Activated CD8-positive, alpha-beta memory T cell treated with anti-CD3 and anti-CD28 coated beads, Interleukin-2, amount 50 U/mL, for 48 hours (primary cell): ENCODE measurements at regions not wholly inside any gene's neighbourhood (a gene's known extent, or its start where the extent isn't known, plus 50 kb on each side); places are given as distances from the start of the nearest gene placed in this dataset.

ENCODE experiments used
- DNase-seq: peaks from one replicate; pipeline ENCODE4 v3.0.0-alpha.2; 2020

DNA sequence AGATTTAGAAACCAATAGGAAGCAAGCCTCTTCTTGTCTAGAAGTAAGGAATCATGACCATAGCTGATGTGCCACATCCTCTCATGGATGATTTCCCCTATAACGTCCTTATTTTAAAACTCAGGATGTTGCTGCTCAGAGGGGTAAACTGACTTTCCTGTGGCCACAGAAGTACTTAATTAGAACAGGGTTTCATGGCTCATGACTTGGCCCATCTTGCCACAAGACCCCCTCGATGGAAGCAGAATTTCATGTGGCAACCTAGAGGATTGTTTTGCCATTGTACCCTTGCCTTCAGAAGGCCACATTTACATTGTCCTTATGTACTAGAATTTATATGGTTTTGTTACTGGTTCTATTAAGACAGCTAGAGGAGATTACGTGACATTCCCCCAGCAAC lies 173.5 kb upstream of the PELI2 start:
- no peak for DNase-seq

DNA sequence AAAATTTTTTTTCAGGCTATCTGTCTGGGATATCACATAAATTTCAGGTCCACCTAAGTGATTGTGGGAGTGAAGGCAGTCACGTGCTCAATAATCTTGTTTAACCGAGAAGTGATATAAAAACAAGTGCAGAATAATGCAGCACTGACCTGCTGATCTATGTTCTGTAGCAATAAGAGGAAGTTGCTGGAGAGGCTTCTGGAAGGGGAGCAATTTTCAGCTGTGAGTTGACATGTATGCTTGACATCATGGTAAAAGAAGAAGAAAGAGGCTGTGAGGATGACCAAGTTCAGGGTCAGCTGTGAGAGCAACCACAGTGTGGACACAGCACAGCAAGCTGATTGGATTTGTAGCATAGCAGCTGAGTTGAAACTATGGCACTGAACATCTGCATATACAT lies 172.0 kb upstream of the PELI2 start:
- no peak for DNase-seq

DNA sequence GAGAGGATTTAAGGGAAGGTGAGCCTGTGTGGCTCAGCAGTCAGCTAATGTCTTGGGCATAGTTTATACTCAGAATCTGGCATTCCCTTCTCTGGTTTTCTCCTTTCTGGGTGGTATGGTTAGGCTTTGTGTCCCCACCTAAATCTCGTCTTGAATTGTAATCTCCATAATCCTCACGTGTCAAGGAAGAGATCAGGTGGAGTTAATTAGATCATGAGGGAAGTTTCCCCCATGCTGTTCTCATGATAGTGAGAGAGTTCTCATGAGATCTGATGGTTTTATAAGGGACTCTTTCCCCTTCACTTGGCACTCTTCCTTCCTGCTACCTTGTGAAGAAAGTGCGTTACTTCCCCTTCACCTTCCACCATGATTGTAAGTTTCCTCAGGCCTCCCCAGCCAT lies 169.8 kb upstream of the PELI2 start:
- DNase-seq = no peak

DNA sequence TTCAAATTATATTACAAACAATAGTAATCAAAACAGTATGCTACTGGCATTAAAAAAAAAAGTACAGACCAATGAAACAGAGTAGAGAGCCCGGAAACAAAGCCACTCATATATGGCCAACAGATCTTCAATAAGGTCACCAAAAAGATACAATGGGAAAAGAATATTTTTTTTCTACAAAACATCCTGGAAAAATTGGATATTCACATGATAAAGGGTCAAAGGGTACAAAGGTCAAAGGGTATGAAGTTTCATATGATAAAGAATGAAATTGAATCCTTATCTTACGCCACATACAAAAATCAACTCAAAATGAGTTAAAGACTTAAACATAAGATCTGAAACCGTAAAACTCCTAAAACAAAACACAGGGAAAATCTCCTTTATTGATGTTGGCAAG lies 168.5 kb upstream of the PELI2 start:
- no peak for DNase-seq

DNA sequence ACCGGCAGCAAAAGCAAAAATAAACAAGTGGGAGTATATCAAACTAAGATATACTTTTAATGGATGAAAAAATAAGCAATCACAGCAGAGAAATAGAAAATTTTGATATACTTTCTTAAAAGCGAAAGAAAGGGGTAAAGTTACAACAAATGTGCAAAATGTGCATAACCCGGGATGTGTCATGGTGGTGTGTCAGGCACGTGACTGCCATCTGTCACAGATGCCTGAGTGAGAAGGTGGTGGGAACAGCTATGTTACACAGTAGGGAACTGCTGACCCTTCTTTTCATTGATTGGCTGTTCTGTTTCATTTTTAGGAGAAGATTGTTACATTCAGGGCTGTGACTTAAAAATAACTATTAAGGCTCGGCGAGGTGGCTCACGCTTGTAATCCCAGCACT lies 168.1 kb upstream of the PELI2 start:
- DNase-seq = no peak

DNA sequence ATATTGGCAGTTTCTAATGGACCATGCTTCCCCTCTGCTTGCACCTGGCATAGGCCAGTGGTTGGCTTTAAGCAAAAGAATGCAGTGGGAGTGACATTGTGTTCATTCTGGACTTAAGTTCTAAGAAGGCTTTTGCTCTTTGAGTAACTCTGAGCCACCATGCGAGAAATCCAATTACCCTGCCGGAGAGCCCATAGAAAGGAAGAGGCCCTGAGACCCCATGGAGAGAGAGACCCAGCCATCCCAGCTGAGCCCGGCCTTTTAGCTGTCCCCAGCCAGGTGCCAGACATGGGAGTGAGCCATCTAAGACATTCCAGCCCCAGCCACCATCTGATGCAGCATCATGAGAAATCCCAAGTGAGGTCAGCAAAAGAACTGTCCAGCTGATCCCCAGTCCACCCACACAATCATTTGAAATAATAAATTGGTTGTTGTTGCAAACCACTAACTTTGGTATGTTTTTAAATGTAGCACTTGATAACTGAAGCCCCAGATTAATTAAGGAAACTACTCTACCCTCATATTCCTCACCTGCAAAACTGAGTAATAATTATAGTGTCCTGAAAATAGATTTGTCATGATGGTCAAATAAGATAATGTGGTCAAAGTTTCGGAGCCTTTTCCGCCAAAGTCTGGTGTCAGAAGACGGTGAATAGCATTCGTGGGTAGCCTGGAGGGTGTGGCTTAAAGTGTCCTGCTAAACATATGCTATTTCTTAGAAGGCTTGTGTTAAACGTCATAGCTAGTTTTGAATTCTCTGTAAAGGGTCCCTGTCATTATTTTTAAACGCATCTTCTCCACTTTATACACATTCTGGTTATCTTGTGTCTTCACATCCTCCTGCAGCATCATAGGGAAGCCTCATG lies 166.6 kb upstream of the PELI2 start:
- DNase-seq = no peak

DNA sequence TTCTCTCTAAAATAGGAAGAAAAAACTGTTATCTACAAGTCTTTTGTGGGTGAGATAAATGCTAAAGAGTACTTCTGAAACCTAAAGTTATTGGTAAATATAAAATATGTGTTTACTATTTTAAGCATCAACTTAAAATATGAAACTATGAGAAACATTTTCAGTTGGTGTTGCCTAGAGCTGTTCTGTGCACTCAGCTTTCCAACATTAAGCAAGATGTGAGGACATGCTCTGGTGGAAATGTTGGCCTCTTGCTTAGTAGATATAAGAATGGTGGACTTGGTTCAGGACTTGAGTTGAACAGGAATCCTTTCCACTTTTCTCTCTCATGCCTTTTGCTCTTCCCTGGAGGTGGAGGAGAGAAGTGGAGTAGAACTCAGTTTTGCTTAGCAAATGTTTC lies 164.1 kb upstream of the PELI2 start:
- DNase-seq = no peak

DNA sequence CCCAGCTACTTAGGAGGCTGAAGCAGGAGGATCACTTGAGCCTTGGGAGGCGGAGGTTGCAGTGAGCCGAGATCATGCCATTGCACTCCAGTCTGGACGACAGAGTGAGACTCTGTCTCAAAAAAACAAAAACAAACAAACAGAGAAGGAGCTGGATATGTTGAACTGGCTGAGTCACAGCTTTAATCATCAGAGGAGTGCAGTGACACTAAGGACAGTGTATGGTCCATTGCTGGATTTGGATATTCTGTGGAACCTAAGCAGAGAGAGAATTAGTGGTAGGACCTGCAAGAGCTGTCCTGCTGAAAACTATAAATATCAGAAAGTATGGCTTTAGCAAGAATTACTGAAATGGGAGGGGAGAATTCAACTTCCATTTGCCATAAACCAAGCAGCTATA lies 163.0 kb upstream of the PELI2 start:
- no peak for DNase-seq

DNA sequence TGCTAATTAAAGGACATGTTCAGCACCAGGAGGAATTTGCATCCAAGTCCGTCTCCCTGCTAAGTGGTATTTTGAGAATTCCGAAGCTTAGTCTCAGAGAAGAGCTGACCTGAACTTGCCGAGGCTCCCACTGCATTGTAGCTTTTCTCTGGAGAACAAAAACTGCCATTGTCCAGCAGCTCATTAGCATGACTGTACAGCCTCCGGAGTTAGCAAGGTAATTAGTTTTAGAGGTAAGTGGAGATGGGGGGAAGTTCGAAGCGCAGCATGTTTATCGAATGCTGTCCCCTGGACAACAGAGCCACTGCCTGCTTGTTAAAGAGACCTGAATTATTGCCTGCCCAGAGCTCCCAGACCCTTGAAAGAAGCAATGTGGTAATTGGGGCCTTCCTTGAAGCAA lies 160.3 kb upstream of the PELI2 start:
- DNase-seq = no peak

DNA sequence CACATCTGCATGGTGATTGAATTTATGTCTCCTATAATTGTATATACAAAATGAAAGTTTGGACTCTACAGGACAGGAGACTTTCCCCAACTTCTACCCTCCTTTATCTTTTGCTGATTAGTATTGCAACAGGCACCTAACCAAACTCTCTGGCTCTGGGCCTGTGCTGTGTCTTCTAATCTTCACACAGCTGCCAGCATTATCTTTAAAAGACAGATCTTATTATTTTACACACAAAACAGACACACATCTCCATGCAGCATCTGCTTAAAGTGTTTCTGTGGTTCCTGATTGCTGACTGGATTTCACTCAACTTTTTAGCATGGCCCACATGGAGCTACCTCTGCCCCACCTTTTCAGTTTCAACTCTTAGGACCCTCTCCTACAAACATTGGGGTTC lies 154.9 kb upstream of the PELI2 start:
- no peak for DNase-seq

DNA sequence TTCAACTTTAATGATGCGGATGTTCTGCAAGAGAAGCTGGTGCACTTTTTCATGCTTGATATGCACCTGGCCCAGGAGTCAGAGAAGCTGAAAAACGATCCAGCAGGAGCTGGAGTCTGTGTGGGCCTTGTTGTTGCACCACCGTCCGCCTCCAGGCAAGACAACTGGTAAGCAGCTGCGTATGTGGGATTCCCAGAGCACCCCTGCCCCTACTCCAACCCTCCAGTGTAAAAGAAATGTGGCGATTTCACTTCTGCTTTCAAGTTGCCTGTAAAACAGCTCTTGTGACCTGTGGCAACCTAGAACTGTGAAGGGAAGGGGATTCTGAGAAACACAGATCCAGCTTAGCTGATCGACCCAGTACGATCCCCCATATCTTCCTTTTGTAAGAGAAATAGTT lies 154.1 kb upstream of the PELI2 start:
- DNase-seq = no peak

DNA sequence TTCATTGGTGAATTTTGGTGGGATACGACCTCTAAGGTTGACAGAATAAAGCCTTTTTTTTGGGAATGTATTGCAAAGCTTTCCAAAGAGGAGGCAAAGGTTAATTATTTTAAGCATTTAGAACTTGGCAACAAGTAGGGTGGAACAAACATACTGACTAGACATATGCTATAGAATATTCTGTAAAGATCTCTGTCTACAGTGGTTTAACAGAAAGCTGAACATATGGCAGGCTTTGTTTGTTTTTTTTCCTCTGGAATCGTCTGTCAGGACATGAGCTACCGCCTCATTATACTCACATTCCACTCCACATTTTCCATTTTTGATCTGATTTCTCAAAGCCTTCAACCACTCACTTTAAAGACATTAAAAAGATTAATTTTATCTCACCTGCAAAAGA lies 153.4 kb upstream of the PELI2 start:
- DNase-seq = no peak

DNA sequence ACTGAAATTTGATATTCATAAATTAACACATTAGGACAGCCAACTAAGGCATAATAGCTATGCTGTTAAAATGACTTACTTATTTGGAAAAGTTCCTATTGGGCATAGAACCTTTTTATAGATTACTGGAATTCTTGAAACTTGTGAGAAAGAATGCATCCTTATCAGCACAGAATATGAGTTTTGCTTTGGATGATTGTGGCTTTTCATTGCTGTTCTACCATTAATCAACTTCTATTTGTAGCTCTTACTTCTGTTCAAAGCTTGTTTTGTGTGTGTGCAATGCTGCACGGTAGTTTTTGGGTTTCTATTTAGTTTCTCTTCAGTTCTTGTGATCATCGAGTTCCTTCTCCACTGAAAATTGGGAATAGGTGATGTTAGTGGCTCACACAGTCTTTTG lies 152.4 kb upstream of the PELI2 start:
- DNase-seq = no peak

DNA sequence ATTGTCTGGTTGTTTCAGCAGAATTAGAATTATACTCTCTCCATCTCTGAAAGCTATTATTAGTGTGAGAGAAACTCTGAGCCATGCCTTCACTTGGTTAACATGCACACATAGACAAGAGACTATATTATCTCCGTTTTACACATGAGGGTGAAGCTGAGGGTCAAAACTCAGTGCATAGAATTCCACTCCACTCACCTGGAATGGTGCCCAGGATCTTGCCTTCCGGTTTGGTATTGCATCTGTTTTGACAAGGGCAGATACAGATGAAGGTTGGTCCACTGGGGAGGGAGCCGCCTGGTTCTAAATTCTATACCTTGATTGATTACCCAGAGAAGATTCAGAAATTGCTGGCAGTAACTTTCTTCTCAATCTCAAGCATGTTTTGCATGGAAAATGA lies 149.5 kb upstream of the PELI2 start:
- no peak for DNase-seq

DNA sequence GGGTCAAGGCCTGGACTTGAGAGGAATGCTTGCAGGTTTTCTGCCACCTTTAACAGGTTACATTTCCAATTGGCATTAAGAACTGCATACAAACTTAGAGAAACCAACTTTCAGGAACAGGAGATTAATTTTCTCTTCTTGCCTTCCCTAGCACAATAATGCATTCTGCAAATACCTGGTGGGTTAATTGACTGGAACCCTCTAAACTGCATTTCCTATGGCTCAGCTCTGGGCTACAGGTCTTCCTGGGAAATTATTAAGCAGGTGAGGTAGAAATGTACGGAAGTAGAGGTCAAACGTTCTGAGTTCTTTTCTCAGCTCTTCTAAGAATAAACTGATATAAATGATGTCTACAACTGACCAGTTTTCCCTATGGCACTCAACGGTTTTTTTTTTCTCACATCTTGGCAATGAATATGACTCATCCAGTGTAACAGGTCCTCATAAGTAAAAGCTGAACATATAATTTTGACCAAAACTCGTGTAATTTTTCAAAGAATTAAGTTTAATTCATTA lies 144.9 kb upstream of the PELI2 start:
- DNase-seq = no peak

DNA sequence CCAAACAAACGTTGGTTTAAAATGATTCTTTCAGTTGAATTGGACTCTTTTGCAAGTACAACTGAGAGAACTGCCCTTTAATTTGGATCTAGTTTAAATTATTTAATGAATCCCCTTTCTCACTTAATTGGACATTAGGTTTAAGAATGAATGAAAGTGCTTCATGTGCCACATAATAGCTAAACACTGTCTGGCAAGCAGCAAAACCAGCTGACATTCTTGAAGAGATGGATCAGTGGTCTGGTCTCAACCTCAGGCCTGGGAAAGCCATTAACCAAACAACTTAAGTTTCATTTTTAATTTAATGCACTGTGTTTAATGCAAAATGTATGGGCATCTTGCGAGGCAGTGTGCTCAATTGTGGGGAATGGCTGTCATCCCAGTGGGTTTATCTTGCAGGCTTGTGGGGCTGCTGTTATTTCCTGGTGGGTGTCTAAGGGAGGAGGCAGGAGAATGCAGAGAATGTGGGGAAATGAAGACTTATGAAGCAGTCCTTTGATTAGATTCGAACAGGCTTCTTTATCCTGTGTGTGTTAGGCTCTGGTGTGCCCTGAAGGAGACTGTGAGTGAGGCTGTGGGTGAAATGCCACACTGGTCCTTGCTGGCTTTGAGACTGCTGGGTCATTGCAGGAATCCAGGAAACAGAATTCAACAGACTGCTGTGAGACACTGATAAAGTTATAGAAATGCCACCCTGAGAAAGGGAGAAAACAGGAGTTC lies 144.1 kb upstream of the PELI2 start:
- no peak for DNase-seq

DNA sequence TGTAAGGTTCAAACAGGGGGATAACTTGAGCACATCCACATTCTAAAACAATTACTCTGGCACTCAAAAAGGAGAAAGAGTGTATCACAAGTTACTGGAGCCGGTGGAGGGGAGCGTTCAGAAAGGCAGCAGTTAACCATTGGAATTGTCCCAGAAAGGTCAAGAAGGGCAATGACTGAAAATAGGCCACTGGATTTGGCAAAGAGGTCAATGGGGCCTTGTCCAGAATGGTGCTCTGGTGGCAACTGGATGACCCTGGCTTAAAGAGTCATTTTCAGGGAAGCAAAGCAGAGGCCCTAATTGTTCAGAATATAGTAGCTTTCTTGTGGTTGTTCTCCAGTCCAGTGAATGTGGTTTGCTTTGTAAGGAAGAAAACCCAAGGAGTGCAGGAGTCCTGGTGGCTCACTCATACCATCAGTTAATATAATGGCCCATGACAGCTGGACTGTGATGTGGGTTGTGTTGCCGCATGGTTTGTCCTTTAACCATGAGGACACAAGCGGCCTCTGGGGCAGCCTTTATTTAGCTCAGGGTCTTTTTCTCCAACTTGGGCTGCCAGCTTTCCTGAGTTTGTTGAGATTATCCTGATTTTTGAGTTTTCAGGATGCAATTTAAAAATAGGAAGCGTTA lies 142.8 kb upstream of the PELI2 start:
- no peak for DNase-seq

DNA sequence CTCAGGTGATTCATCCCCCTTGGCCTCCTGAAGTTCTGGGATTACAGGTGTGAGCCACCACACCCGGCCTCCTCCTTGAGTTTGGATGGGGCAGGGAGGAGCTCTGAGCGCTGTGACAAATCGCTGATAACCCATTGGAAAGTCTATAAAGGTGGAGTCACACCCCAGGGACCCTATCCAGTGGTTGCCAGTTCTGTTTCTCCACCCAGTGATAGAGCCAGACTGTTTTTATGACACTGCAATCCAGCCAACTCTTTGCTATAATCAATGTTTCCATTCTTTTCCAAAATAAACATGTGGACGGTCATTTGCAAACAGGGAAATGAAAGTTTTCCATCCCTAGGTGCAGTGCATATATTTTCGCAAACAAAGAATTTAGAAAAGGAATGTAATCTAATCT lies 142.0 kb upstream of the PELI2 start:
- no peak for DNase-seq

DNA sequence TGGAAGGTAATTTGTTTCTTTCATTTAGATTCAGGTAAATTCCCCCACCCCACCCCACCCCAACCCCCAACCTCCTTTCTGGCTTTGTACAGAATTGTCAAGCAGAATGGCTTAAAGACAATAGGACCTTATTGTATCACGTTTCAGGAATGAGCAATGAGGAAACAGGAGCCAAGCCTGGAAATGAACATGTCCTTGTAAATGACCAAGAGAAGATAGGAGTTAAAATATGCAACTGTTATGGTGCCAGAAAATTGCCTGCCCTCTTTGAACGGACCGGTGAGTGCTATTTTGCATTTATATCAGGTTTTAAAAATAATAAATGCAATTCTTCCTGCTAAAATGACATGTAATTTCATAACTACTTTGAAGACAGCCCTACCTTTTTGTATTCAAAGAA lies 141.6 kb upstream of the PELI2 start:
- DNase-seq = no peak

DNA sequence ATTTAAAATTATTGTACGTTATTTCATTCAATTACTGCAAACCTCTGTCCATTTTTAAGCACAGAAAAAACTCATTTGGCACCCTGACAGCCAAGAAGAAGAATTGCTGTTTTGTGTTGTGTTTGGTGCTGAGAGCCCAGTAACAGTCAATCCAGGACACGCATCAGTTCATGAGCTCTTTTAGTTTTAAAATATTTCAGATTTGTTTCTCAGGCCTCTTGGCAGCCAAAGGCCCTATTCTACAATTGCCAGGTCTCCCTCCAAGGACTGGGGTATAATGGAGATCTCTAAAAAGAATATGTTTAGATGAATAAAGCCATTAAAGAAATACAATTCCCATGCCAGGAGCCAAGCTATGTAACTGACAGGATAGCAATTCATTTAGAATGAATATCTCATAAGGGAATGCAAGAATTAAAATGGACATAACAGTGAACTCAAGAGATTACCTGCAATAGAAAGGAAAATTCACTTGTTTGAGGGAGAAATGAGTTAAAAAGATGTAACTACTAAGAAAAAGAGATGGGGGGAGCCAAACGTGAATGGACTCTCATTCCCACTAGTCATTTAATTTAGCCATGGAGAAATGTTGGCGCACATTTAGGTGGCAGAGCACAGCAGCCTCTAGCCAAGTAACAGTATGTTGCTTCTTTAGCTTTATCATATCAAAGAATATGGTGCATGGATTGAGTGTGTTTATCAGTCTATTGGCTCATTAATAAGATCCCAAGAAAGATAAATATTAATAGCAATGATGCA lies 140.6 kb upstream of the PELI2 start:
- no peak for DNase-seq

DNA sequence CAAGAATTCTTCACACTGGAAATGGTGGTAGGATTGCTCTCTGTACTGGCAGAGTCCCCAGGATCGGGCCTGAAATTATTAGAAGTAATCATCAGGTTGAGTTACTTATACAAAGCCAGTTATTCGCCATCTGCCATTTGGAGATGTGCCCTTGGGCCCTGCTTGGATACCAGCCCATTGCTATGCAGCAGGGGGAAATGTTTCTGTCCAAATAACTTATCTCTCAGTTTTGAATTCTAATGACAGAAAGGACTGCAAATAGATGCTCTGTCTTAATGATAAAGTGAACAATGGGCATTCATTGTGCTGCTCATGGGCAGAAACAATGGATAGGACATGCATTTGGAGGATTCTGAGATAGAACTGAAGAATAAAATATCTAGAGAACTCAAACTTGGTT lies 139.1 kb upstream of the PELI2 start:
- no peak for DNase-seq

DNA sequence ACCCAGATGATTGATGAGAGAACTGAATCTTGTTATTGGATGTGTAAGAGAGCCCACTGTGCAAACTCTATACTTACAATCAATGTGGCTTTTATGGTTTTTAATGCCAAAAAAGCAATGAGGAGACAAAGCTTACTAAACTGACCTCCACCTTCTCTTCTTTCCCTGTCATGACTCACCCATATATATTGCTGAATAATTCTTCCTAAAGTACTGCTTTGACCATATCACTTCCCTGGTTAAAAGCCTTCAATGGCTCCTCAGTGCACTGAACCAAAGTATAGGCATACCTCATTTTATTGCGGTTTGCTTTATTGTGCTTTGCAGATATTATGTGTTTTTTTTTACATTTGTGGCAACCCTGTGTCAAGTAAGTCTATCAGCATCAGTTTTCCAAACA lies 138.4 kb upstream of the PELI2 start:
- no peak for DNase-seq

DNA sequence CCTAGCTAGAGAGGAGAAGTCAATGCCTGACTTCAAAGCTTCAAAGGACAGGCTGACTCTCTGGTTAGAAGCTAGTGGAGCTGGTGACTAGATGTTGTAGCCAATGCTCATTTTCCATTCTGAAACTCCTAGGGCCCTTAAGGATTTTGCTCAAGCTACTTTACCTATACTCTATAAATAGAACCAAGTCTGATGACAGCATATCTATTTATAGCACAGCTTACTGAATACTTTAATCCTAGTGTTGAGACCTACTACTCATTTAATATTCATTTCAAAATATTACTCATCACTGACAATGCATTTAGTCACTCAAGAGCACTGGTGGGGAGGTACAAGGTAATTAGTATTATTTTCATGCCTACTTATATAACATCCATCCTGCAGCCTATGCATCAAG lies 137.2 kb upstream of the PELI2 start:
- DNase-seq = no peak
